MCF 10A (cell line): ENCODE measurements at regions not wholly inside any gene's neighbourhood (a gene's known extent, or its start where the extent isn't known, plus 50 kb on each side); places are given as distances from the start of the nearest gene placed in this dataset.

Source experiments
- BruUV-seq: library from RNA; stranded (reverse); fragments of 400-500 nt; replicated peaks from 2 replicates; lab custom pipeline; 2021; lab: Mats Ljungman, UMichigan
- CTCF ChIA-PET: fragments of 300-600 bp; sonication (Branson Sonifier 250); formaldehyde crosslinking; extraction: SDS; loops from one replicate; lab custom pipeline; 2021; ENCODE audit warnings: antibody characterized with exemption, inconsistent platforms; lab: Yijun Ruan, JAX
- POLR2A ChIA-PET: fragments of 300-600, 350-650 bp; sonication (Branson Sonifier 250); formaldehyde crosslinking; extraction: SDS; loops from one replicate; lab custom pipeline; 2020; ENCODE audit warnings: antibody characterized with exemption, inconsistent platforms; lab: Yijun Ruan, JAX
- DNase-seq: peaks from one replicate; pipeline ENCODE4 v3.0.0-alpha.2; 2018; ENCODE audit not compliant: unreplicated experiment
- H3K27ac Mint-ChIP-seq: one replicate; pipeline ENCODE4 v1.8.0; 2022; ENCODE audit warnings: mild to moderate bottlenecking, low read depth, mixed read lengths; ENCODE audit not compliant: unreplicated experiment
- H3K27me3 Mint-ChIP-seq: one replicate; pipeline ENCODE4 v1.8.0; 2022; ENCODE audit warnings: mixed read lengths; ENCODE audit not compliant: insufficient read depth, unreplicated experiment
- H3K36me3 Mint-ChIP-seq: one replicate; pipeline ENCODE4 v1.8.0; 2022; ENCODE audit warnings: mild to moderate bottlenecking, moderate library complexity, mixed read lengths; ENCODE audit not compliant: insufficient read depth, unreplicated experiment
- H3K4me1 Mint-ChIP-seq: one replicate; pipeline ENCODE4 v1.8.0; 2022; ENCODE audit warnings: mixed read lengths; ENCODE audit not compliant: insufficient read depth, unreplicated experiment
- H3K4me3 Mint-ChIP-seq: one replicate; pipeline ENCODE4 v1.8.0; 2022; ENCODE audit warnings: mild to moderate bottlenecking, moderate library complexity, mixed read lengths; ENCODE audit not compliant: unreplicated experiment
- H3K9me3 Mint-ChIP-seq: one replicate; pipeline ENCODE4 v1.8.0; 2022; ENCODE audit warnings: mixed read lengths; ENCODE audit not compliant: unreplicated experiment
- intact Hi-C: fragments of 100-400 bp; cut with micrococcal nuclease; formaldehyde crosslinking; loops from 2 replicates; pipeline ENCODE4 v1.14.1; 2022
- TF ChIP-seq, protein P1 (sequence below): fragments of 200-600 bp; IDR thresholded peaks from one replicate; pipeline ENCODE4 v1.8.0; 2022; ENCODE audit warnings: antibody characterized with exemption, mild to moderate bottlenecking; ENCODE audit not compliant: unreplicated experiment

DNA sequence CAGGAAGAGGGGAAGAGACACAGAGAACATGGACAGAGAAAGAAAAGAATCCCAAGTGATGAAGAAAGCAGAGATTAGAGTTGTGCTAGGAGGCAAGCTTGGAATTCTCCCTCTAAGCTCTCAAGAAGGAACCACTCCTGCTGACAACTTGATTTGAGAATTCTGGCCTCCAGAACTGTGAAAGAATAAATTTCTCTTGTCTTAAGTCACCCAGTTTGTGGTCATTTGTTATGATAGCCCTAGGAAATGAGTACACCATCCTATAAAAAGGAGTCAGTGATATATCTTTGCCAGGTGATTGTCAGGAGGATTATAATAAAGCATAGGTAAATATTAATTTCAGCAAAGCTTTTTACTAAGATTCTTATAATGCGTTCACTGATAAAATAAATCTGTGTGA is 82.7 kb upstream of the TFEC start:
- no TSS peak for BruUV-seq
- POLR2A ChIA-PET, result no interaction called here
- H3K36me3 Mint-ChIP-seq, result no peaks in the 10 kb centered on the region

DNA sequence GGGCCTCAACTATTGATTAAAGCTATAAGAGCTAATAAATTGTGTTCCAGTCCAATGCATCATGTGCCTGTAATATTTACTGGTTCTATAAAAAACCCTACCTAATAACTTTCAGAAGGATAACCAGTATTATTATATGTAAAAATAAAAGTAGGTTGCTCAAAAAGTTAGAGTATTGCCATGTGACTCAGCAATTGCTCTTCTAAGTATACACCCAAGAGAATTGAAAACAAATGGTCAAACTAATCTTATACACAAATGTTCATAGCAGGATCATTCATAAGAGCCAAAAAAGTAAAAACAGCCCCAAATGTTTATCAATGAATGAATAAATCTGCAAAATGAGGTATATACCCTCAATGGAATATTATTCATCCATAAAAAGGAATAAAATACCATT is 89.5 kb upstream of the TES start:
- H3K36me3 Mint-ChIP-seq, result no peaks in the 10 kb centered on the region

More for the DNA sequence above, 82.7 kb upstream of the TFEC start:
- Mint-ChIP-seq H3K9me3 (no peaks in the 10 kb centered on the region), H3K4me1 (no peaks in the 10 kb centered on the region), H3K27me3 (peaks cover 92% of the 10 kb centered on the region), H3K27ac (no peak overlapping the region), H3K4me3 (no peak overlapping the region)
- TF ChIP-seq, protein P1, sequence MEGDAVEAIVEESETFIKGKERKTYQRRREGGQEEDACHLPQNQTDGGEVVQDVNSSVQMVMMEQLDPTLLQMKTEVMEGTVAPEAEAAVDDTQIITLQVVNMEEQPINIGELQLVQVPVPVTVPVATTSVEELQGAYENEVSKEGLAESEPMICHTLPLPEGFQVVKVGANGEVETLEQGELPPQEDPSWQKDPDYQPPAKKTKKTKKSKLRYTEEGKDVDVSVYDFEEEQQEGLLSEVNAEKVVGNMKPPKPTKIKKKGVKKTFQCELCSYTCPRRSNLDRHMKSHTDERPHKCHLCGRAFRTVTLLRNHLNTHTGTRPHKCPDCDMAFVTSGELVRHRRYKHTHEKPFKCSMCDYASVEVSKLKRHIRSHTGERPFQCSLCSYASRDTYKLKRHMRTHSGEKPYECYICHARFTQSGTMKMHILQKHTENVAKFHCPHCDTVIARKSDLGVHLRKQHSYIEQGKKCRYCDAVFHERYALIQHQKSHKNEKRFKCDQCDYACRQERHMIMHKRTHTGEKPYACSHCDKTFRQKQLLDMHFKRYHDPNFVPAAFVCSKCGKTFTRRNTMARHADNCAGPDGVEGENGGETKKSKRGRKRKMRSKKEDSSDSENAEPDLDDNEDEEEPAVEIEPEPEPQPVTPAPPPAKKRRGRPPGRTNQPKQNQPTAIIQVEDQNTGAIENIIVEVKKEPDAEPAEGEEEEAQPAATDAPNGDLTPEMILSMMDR, result no peak
- DNase-seq, result no peak
- intact Hi-C loops, result no loop called here
- CTCF ChIA-PET, result no interaction called here

DNA sequence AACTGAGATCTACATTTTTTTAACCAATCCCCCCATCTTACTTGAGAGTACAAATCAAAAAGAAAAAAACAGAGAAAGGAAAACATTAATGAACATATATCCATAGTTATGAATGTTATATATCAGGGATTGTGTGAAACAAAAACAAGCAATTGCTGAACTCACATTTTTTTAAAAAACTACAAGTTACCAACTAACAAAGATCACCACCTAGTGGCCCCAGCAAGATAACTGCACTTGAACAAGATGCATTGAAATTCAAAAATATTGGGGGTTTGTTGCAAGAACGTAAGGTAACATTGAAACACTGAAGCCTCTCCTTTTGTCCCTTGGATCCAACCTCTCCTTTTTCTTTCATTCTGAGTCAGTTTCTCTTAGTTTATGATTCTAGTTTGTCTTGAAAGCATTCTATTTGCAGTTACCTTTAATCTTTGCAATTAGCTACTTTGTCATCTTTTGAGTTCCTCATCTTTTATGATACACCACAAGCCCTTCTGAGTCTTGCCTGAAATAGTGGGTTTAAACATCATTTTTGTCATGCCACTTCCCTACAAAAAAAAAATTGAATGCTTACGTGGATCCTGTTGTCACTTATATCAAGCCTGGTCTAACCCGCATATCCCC is 87.3 kb upstream of the TES start:
- Mint-ChIP-seq H3K27me3 (peaks cover 96% of the 10 kb centered on the region), H3K9me3 (no peaks in the 10 kb centered on the region), H3K36me3 (no peaks in the 10 kb centered on the region), H3K4me3 (no peak overlapping the region), H3K27ac (no peak overlapping the region), H3K4me1 (no peaks in the 10 kb centered on the region)
- intact Hi-C loops, result no loop called here
- peak; percentile 38 for DNase-seq
- ChIA-PET POLR2A (no interaction called here), CTCF (interaction anchor here (1.2 to 5.2 kb wide), 3 partner anchors 8 to 35 kb away, joined by 4 to 42 read pairs (median 7); no protein-coding TSS in a partner anchor)
- TF ChIP-seq, protein P1, result peak; percentile 53
- BruUV-seq, result no TSS peak

More for the DNA sequence above, 89.5 kb upstream of the TES start:
- Mint-ChIP-seq H3K4me1 (no peaks in the 10 kb centered on the region), H3K9me3 (no peaks in the 10 kb centered on the region), H3K27me3 (peaks cover 99% of the 10 kb centered on the region), H3K27ac (no peak overlapping the region), H3K4me3 (no peak overlapping the region)
- intact Hi-C loops, result no loop called here
- BruUV-seq, result no TSS peak
- TF ChIP-seq, protein P1, result no peak
- DNase-seq, result no peak
- CTCF ChIA-PET, result interaction anchor here (0.5 to 5.2 kb wide), 3 partner anchors 13 to 1093 kb away, joined by 3 to 42 read pairs (median 3); no protein-coding TSS in a partner anchor
- POLR2A ChIA-PET, result no interaction called here

DNA sequence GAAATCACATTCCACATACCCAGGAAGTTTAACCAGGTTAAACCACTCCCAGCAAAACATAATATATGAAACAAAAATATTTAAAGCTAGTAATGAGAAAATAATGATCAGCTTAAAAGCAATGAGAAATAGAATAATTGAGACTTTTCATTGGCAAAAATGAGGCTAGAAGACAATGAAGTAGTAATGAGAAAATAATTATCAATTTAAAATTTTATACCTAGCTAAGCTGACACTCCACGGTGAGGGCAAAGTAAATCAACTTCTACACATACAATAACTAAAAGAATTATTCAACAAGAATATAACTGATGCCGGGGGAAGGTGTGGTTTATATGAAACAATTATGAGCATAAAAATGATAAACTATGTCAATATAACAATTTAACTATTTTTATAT is 82.2 kb upstream of the TES start:
- no peaks in the 10 kb centered on the region for H3K36me3 Mint-ChIP-seq
- no TSS peak for BruUV-seq
- ChIA-PET POLR2A (no interaction called here), CTCF (no interaction called here)
- intact Hi-C loops, result no loop called here
- no peak for DNase-seq
- H3K4me3 Mint-ChIP-seq, result no peak overlapping the region
- TF ChIP-seq, protein P1, result no peak
- no peaks in the 10 kb centered on the region for H3K4me1 Mint-ChIP-seq
- no peaks in the 10 kb centered on the region for H3K9me3 Mint-ChIP-seq
- no peak overlapping the region for H3K27ac Mint-ChIP-seq
- peaks cover 76% of the 10 kb centered on the region for H3K27me3 Mint-ChIP-seq
